ENCODE measurements at regions not wholly inside any gene's neighbourhood (a gene's known extent, or its start where the extent isn't known, plus 50 kb on each side); places are given as distances from the start of the nearest gene placed in this dataset.

GRCh38 chr10:4765428-4765827 is 60.6 kb upstream of the AKR1E2 start:
- H3K27ac ChIP-seq (ENCODE audit: low read depth, low read length): no peak overlapping the region
- no peaks in the 10 kb centered on the region for H3K9me2 ChIP-seq (replicated peaks; ENCODE audit: insufficient read depth, low read length)
- H3K4me3 ChIP-seq (ENCODE audit: insufficient read depth, low read length, poor library complexity, severe bottlenecking): no peak overlapping the region
- no peaks in the 10 kb centered on the region for H3K79me2 ChIP-seq (ENCODE audit: insufficient read depth, low read length)
- H3F3A ChIP-seq (ENCODE audit: insufficient read depth): no peaks in the 10 kb centered on the region
- no peaks in the 10 kb centered on the region for H3K9me3 ChIP-seq (ENCODE audit: insufficient read depth, low read length)
- no peak overlapping the region for H3K9ac ChIP-seq (ENCODE audit: low read length)
- no peak overlapping the region for H3K4me2 ChIP-seq (ENCODE audit: low read depth, low read length, poor library complexity, severe bottlenecking)
- no peaks in the 10 kb centered on the region for H3K36me3 ChIP-seq (ENCODE audit: low read length)
- TF ChIP-seq CTCF (IDR thresholded peaks at IDR 0.05; ENCODE audit: insufficient read depth, low read length, poor library complexity, severe bottlenecking): no peak
- no peak for TF ChIP-seq EZH2phosphoT487 (conservative IDR thresholded peaks at IDR 0.05; ENCODE audit: low read length)
- H2AFZ ChIP-seq (ENCODE audit: low read depth, low read length, severe bottlenecking): no peak overlapping the region
- H4K20me1 ChIP-seq (ENCODE audit: low read depth, low read length): no peaks in the 10 kb centered on the region
- no peaks in the 10 kb centered on the region for H3K27me3 ChIP-seq (ENCODE audit: low read length)

DNA sequence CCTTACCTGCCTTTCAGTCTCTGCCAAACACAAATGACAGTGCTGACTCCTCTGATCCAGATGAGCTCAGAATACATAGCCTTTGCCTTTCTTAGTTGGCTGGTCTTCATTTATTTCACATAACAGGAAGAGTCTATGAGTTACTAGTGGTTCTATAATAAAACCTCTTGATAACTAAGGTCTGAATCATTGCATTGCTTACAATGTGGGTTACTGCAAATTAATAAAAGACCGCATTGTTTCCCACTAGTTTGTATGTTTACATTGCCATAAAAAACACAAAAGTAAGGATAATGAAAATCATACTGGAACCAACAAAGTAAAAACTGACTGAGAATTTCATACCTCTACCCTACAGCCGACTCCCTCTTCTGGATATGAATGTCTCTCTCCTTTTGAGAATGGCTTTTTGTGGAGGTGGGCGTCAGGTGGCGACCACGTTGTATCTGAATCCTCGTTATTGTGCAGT is 62.0 kb upstream of the AKR1E2 start:
- H3F3A ChIP-seq (ENCODE audit: insufficient read depth): no peaks in the 10 kb centered on the region
- no peak overlapping the region for H3K27ac ChIP-seq (ENCODE audit: low read depth, low read length)
- H3K36me3 ChIP-seq (ENCODE audit: low read length): no peaks in the 10 kb centered on the region
- H2AFZ ChIP-seq (ENCODE audit: low read depth, low read length, severe bottlenecking): no peak overlapping the region
- H3K9me3 ChIP-seq (ENCODE audit: insufficient read depth, low read length): no peaks in the 10 kb centered on the region
- no peaks in the 10 kb centered on the region for H4K20me1 ChIP-seq (ENCODE audit: low read depth, low read length)
- H3K9me2 ChIP-seq (replicated peaks; ENCODE audit: insufficient read depth, low read length): no peaks in the 10 kb centered on the region
- H3K79me2 ChIP-seq (ENCODE audit: insufficient read depth, low read length): no peaks in the 10 kb centered on the region
- H3K27me3 ChIP-seq (ENCODE audit: low read length): no peaks in the 10 kb centered on the region
- TF ChIP-seq EZH2phosphoT487 (conservative IDR thresholded peaks at IDR 0.05; ENCODE audit: low read length) (no peak), CTCF (IDR thresholded peaks at IDR 0.05; ENCODE audit: insufficient read depth, low read length, poor library complexity, severe bottlenecking) (no peak)
- H3K4me3 ChIP-seq (ENCODE audit: insufficient read depth, low read length, poor library complexity, severe bottlenecking): no peak overlapping the region
- no peak overlapping the region for H3K9ac ChIP-seq (ENCODE audit: low read length)
- no peak overlapping the region for H3K4me2 ChIP-seq (ENCODE audit: low read depth, low read length, poor library complexity, severe bottlenecking)

GRCh38 chr10:4763513-4763912 is 62.5 kb upstream of the AKR1E2 start:
- Histone ChIP-seq H2AFZ (ENCODE audit: low read depth, low read length, severe bottlenecking) (no peak overlapping the region), H3K4me3 (ENCODE audit: insufficient read depth, low read length, poor library complexity, severe bottlenecking) (no peak overlapping the region), H3K9me3 (ENCODE audit: insufficient read depth, low read length) (no peaks in the 10 kb centered on the region), H4K20me1 (ENCODE audit: low read depth, low read length) (no peaks in the 10 kb centered on the region), H3K9me2 (replicated peaks; ENCODE audit: insufficient read depth, low read length) (no peaks in the 10 kb centered on the region), H3K27me3 (ENCODE audit: low read length) (no peaks in the 10 kb centered on the region), H3K9ac (ENCODE audit: low read length) (no peak overlapping the region), H3K79me2 (ENCODE audit: insufficient read depth, low read length) (no peaks in the 10 kb centered on the region), H3K36me3 (ENCODE audit: low read length) (no peaks in the 10 kb centered on the region), H3K27ac (ENCODE audit: low read depth, low read length) (no peak overlapping the region), H3K4me2 (ENCODE audit: low read depth, low read length, poor library complexity, severe bottlenecking) (no peak overlapping the region), H3F3A (ENCODE audit: insufficient read depth) (no peaks in the 10 kb centered on the region)
- TF ChIP-seq CTCF (IDR thresholded peaks at IDR 0.05; ENCODE audit: insufficient read depth, low read length, poor library complexity, severe bottlenecking) (no peak), EZH2phosphoT487 (conservative IDR thresholded peaks at IDR 0.05; ENCODE audit: low read length) (no peak)
